Endothelial cell of umbilical vein (primary cell): ENCODE measurements at regions not wholly inside any gene's neighbourhood (a gene's known extent, or its start where the extent isn't known, plus 50 kb on each side); places are given as distances from the start of the nearest gene placed in this dataset.

Source experiments
- BruUV-seq: library from RNA; stranded (reverse); fragments of 400-500 nt; replicated peaks from 2 replicates; lab custom pipeline; 2021; lab: Mats Ljungman, UMichigan
- CTCF ChIA-PET: fragments of 300-600, 350-600 bp; sonication (Branson Sonifier 250); formaldehyde crosslinking; loops from one replicate; lab custom pipeline; 2021; ENCODE audit warnings: antibody characterized with exemption, inconsistent platforms; lab: Charles Lee
- POLR2A ChIA-PET: fragments of 300-600, 350-600 bp; sonication (Branson Sonifier 250); formaldehyde crosslinking; loops from one replicate; lab custom pipeline; 2021; ENCODE audit warnings: antibody characterized with exemption, inconsistent platforms; lab: Charles Lee
- DNase-seq: peaks from one replicate; pipeline ENCODE4 v3.0.0-alpha.2; 2011; ENCODE audit warnings: low read depth, low spot score
- FAIRE-seq: peaks from 2 replicates; lab custom pipeline; 2011; peaks lifted over from hg19 to GRCh38; lab: Jason Lieb, UNC
- H2AFZ ChIP-seq: 2 replicates; pipeline ENCODE4 v1.6.0; 2012; ENCODE audit warnings: low read depth, low read length, control low read depth, inconsistent platforms
- H3K27ac ChIP-seq: 2 replicates; pipeline ENCODE4 v1.5.1; 2011; ENCODE audit warnings: low read depth, mild to moderate bottlenecking, control low read depth, low read length, moderate library complexity; ENCODE audit not compliant: insufficient read depth
- H3K27me3 ChIP-seq, 2 experiments: 2 replicates each; pipeline versions ENCODE4 v1.6.0 to v1.6.1; 2011; ENCODE audit warnings: low read length in 2 of 2, mixed read lengths in 1 of 2; ENCODE audit not compliant: control insufficient read depth in 2 of 2, insufficient read depth in 2 of 2
- H3K36me3 ChIP-seq, 2 experiments: 2 replicates in 1 of 2; 3 replicates in 1 of 2; pipeline ENCODE4 v1.5.1; 2011; ENCODE audit warnings: low read length in 2 of 2, mild to moderate bottlenecking in 1 of 2, moderate library complexity in 1 of 2; ENCODE audit not compliant: control insufficient read depth in 2 of 2, insufficient read depth in 2 of 2; ENCODE audit errors: extremely low read depth in 1 of 2
- H3K4me1 ChIP-seq: 3 replicates; pipeline ENCODE4 v1.5.1; 2011; ENCODE audit warnings: mild to moderate bottlenecking, low read length; ENCODE audit not compliant: control insufficient read depth, insufficient read depth; ENCODE audit errors: extremely low read depth
- H3K4me2 ChIP-seq: 2 replicates; pipeline ENCODE4 v1.6.1; 2011; ENCODE audit warnings: low read length, control low read depth, mixed read lengths; ENCODE audit not compliant: insufficient read depth
- H3K4me3 ChIP-seq, 3 experiments: fragments of 200-600 bp in 1 of 3; sonication (generic), shearing (Covaris generic) in 1 of 3; replicated peaks in 1 of 3; 2 replicates each; pipeline ENCODE4 v1.5.1; 2011 to 2016; ENCODE audit warnings: control low read depth in 3 of 3, low read length in 3 of 3, mild to moderate bottlenecking in 2 of 3, inconsistent platforms in 1 of 3, low read depth in 1 of 3, moderate library complexity in 1 of 3; ENCODE audit not compliant: insufficient read depth in 1 of 3
- H3K79me2 ChIP-seq: 2 replicates; pipeline ENCODE4 v1.6.0; 2012; ENCODE audit warnings: low read length, inconsistent platforms; ENCODE audit not compliant: control insufficient read depth, insufficient read depth
- H3K9ac ChIP-seq: replicated peaks from 2 replicates; pipeline ENCODE3; 2011; ENCODE audit warnings: low read length, control low read depth; ENCODE audit not compliant: insufficient read depth; ENCODE audit errors: extremely low read depth
- H3K9me1 ChIP-seq: replicated peaks from 3 replicates; pipeline ENCODE4 v1.6.0; 2011; ENCODE audit warnings: mild to moderate bottlenecking, low read length; ENCODE audit not compliant: control insufficient read depth, insufficient read depth; ENCODE audit errors: extremely low read depth
- H3K9me3 ChIP-seq: replicated peaks from 2 replicates; pipeline ENCODE4 v1.5.1; 2012; ENCODE audit warnings: low read length, inconsistent platforms; ENCODE audit not compliant: control insufficient read depth, insufficient read depth
- H4K20me1 ChIP-seq: replicated peaks from 2 replicates; pipeline ENCODE3; 2011; ENCODE audit warnings: mild to moderate bottlenecking, low read length; ENCODE audit not compliant: control insufficient read depth, insufficient read depth; ENCODE audit errors: extremely low read depth
- EZH2 ChIP-seq: IDR thresholded peaks from 2 replicates; pipeline ENCODE4 v1.6.1; 2012; ENCODE audit warnings: borderline replicate concordance, low read depth, mild to moderate bottlenecking, moderate library complexity, low read length, inconsistent platforms; ENCODE audit not compliant: severe bottlenecking
- FOS ChIP-seq: IDR thresholded peaks from 2 replicates; pipeline ENCODE4 v1.6.1; 2011; ENCODE audit warnings: mild to moderate bottlenecking, low read length, moderate library complexity, borderline replicate concordance; ENCODE audit not compliant: insufficient read depth
- GATA2 ChIP-seq: IDR thresholded peaks from 2 replicates; pipeline ENCODE4 v1.7.0; 2011; ENCODE audit warnings: low read depth, mild to moderate bottlenecking, moderate library complexity, mixed read lengths, low read length; ENCODE audit not compliant: insufficient read length, insufficient read depth
- JUN ChIP-seq: IDR thresholded peaks from 2 replicates; pipeline ENCODE4 v1.6.1; 2011; ENCODE audit warnings: borderline replicate concordance, low read depth; ENCODE audit not compliant: insufficient read length, insufficient read depth
- MYC ChIP-seq: IDR thresholded peaks from one replicate; pipeline ENCODE4 v1.6.1; 2011; ENCODE audit warnings: mild to moderate bottlenecking, low read depth, low read length
- POLR2A ChIP-seq: IDR thresholded peaks from 2 replicates; pipeline ENCODE4 v1.6.1; 2012; ENCODE audit warnings: low read depth, mild to moderate bottlenecking, control low read depth, low read length
- POLR2AphosphoS5 ChIP-seq: IDR thresholded peaks from 2 replicates; pipeline ENCODE4 v1.6.1; 2012; ENCODE audit warnings: low read depth, mild to moderate bottlenecking, control low read depth, low read length, moderate library complexity; ENCODE audit not compliant: insufficient read depth
- dilution Hi-C: fragments of 300-500 bp; cut with MboI; formaldehyde crosslinking; loops from one replicate; pipeline ENCODE4 v1.15.0; 2019; ENCODE audit warnings: low sequenced_read_pairs; ENCODE audit not compliant: extremely low pct_ligation_motif_present
- intact Hi-C: fragments of 100-400 bp; cut with micrococcal nuclease; formaldehyde crosslinking; loops from one replicate; pipeline ENCODE4 v1.10.0; 2022
- TF ChIP-seq, protein P1 (sequence below): IDR thresholded peaks from 2 replicates; pipeline ENCODE4 v1.6.1; 2011; ENCODE audit not compliant: insufficient read depth, insufficient read length
- TF ChIP-seq, protein P2 (sequence below), 2 donors: IDR thresholded peaks; 1 replicate in 1 of 2; 2 replicates in 1 of 2; pipeline ENCODE4 v1.5.1; 2011; ENCODE audit warnings: low read length in 2 of 2, mild to moderate bottlenecking in 2 of 2, moderate library complexity in 2 of 2, control low read depth in 1 of 2, inconsistent platforms in 1 of 2, low read depth in 1 of 2; ENCODE audit not compliant: insufficient read depth in 1 of 2; ENCODE audit errors: extremely low read depth in 1 of 2

DNA sequence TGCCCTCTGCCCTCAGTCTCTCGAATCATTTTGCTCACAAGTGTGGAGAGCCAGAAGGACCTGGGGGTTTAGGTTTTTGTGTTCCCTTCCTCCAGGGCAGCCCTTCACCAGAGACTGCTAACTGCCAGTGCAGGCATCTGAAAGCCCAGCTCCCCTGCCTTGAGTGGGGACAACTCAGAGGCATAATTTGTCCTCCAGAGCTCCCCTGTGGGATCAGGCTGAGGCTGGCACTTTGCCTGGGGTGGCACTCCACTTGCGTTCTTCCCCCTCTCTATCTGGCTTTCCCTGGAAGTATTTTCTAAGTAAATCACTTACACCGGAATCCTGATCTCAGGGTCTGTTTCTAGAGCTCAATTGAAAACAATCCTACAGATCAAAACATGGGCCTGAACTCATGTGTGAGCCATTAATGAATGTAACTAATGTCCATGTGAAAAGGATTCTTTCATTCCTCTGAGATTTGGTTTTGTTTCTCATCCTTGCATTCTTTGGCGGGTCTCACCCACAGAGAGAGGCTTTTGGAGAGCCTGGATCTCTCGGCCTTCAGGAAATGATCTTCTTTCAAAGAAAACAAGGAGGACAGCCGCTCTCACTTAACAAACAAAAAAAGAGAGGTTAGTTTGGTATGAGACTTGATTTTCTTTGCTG is 125.7 kb upstream of the RIPOR2 start:
- DNase-seq, result no peak
- no peak for FAIRE-seq
- CTCF ChIA-PET, result interaction anchor here (0.6 to 1.2 kb wide), 2 partner anchors 9 to 71 kb away, joined by 3 to 4 read pairs; no protein-coding TSS in a partner anchor

More for the DNA sequence above, 125.7 kb upstream of the RIPOR2 start:
- no peak overlapping the region for H3K4me3 ChIP-seq
- intact Hi-C loops, result no loop called here
- no peaks in the 10 kb centered on the region for H3K27me3 ChIP-seq
- dilution Hi-C loops, result no loop called here
- H2AFZ ChIP-seq, result no peak overlapping the region
- POLR2A ChIA-PET, result no interaction called here
- no peaks in the 10 kb centered on the region for H3K36me3 ChIP-seq
- no peak overlapping the region for H3K9ac ChIP-seq
- H3K9me1 ChIP-seq, result no peaks in the 10 kb centered on the region
- H4K20me1 ChIP-seq, result no peaks in the 10 kb centered on the region
- TF ChIP-seq GATA2, result no peak
- TF ChIP-seq JUN, result no peak
- TF ChIP-seq POLR2A, result no peak
- TF ChIP-seq, protein P1, sequence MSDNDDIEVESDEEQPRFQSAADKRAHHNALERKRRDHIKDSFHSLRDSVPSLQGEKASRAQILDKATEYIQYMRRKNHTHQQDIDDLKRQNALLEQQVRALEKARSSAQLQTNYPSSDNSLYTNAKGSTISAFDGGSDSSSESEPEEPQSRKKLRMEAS, result no peak
- no peak for TF ChIP-seq POLR2AphosphoS5
- no peak for TF ChIP-seq MYC
- TF ChIP-seq FOS, result no peak
- TF ChIP-seq, protein P2, sequence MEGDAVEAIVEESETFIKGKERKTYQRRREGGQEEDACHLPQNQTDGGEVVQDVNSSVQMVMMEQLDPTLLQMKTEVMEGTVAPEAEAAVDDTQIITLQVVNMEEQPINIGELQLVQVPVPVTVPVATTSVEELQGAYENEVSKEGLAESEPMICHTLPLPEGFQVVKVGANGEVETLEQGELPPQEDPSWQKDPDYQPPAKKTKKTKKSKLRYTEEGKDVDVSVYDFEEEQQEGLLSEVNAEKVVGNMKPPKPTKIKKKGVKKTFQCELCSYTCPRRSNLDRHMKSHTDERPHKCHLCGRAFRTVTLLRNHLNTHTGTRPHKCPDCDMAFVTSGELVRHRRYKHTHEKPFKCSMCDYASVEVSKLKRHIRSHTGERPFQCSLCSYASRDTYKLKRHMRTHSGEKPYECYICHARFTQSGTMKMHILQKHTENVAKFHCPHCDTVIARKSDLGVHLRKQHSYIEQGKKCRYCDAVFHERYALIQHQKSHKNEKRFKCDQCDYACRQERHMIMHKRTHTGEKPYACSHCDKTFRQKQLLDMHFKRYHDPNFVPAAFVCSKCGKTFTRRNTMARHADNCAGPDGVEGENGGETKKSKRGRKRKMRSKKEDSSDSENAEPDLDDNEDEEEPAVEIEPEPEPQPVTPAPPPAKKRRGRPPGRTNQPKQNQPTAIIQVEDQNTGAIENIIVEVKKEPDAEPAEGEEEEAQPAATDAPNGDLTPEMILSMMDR (IDR thresholded peaks at IDR 0.05; ENCODE audit: extremely low read depth in 1 of 2, insufficient read depth in 1 of 2, low read depth in 1 of 2, low read length in 2 of 2), result no peak
- TF ChIP-seq EZH2, result no peak
- no peak overlapping the region for H3K27ac ChIP-seq
- H3K79me2 ChIP-seq, result no peaks in the 10 kb centered on the region
- no TSS peak for BruUV-seq
- no peaks in the 10 kb centered on the region for H3K4me1 ChIP-seq
- H3K9me3 ChIP-seq, result no peaks in the 10 kb centered on the region
- H3K4me2 ChIP-seq, result no peak overlapping the region
